Endodermal cell (in vitro differentiated cells): ENCODE measurements at regions not wholly inside any gene's neighbourhood (a gene's known extent, or its start where the extent isn't known, plus 50 kb on each side); places are given as distances from the start of the nearest gene placed in this dataset.

Source experiments
- DNase-seq: peaks from one replicate; pipeline ENCODE4 v3.0.0-alpha.2; 2017
- H3K27ac ChIP-seq: 2 replicates; pipeline ENCODE4 v1.5.1; 2013; ENCODE audit warnings: mild to moderate bottlenecking, low read depth, low read length, moderate library complexity
- H3K27me3 ChIP-seq: 2 replicates; pipeline ENCODE4 v1.6.1; 2013; ENCODE audit warnings: mild to moderate bottlenecking, low read length, moderate library complexity; ENCODE audit not compliant: insufficient read depth, control insufficient read depth, poor library complexity, severe bottlenecking
- H3K36me3 ChIP-seq: 2 replicates; pipeline ENCODE4 v1.7.0; 2013; ENCODE audit warnings: mild to moderate bottlenecking, low read length, moderate library complexity; ENCODE audit not compliant: control insufficient read depth, insufficient read depth
- H3K4me1 ChIP-seq: one replicate; pipeline ENCODE4 v1.7.0; 2013; ENCODE audit warnings: low read length; ENCODE audit not compliant: control insufficient read depth, insufficient read depth
- H3K4me3 ChIP-seq: 2 replicates; pipeline ENCODE4 v1.5.1; 2013; ENCODE audit warnings: mild to moderate bottlenecking, low read length, moderate library complexity
- H3K9ac ChIP-seq: 2 replicates; pipeline ENCODE4 v1.6.1; 2013; ENCODE audit warnings: mild to moderate bottlenecking, low read length, moderate library complexity; ENCODE audit not compliant: poor library complexity, severe bottlenecking; ENCODE audit errors: extremely low read depth
- H3K9me3 ChIP-seq: 2 replicates; pipeline ENCODE4 v1.6.1; 2013; ENCODE audit warnings: mild to moderate bottlenecking, low read length, moderate library complexity; ENCODE audit not compliant: control insufficient read depth
- H3K27ac Mint-ChIP-seq: 2 replicates; pipeline ENCODE4 v1.8.0; 2020; ENCODE audit warnings: mixed read lengths
- H3K27me3 Mint-ChIP-seq: 2 replicates; pipeline ENCODE4 v1.8.0; 2021; ENCODE audit warnings: mild to moderate bottlenecking, mixed read lengths; ENCODE audit not compliant: insufficient read depth
- H3K36me3 Mint-ChIP-seq: 2 replicates; pipeline ENCODE4 v1.8.0; 2020; ENCODE audit warnings: low read depth, mixed read lengths
- H3K4me1 Mint-ChIP-seq: 2 replicates; pipeline ENCODE4 v1.8.0; 2020; ENCODE audit warnings: mixed read lengths
- H3K4me3 Mint-ChIP-seq: 2 replicates; pipeline ENCODE4 v1.8.0; 2020; ENCODE audit warnings: mild to moderate bottlenecking, moderate library complexity, mixed read lengths
- H3K9me3 Mint-ChIP-seq: 2 replicates; pipeline ENCODE4 v1.8.0; 2020; ENCODE audit warnings: mild to moderate bottlenecking, mixed read lengths
- CTCF ChIP-seq: fragments of 200-600 bp; sonication (generic); conservative IDR thresholded peaks from 2 replicates; pipeline ENCODE4 v1.5.0; 2021; ENCODE audit warnings: antibody characterized with exemption, mild to moderate bottlenecking
- WGBS, 2 experiments: methylation state at CpG; one replicate each; pipeline versions ENCODE4 v1.1.5 to v1.1.7; 2013; ENCODE audit warnings: missing lambda C conversion rate in 2 of 2, mixed read lengths in 1 of 2; ENCODE audit not compliant: insufficient coverage in 1 of 2, insufficient read length in 1 of 2; 5-methylcytosine and 5-hydroxymethylcytosine counted together

- Mint-ChIP-seq H3K27ac (no peak overlapping the region), H3K4me3 (no peak overlapping the region), H3K9me3 (no peaks in the 10 kb centered on the region), H3K36me3 (no peaks in the 10 kb centered on the region), H3K27me3 (no peaks in the 10 kb centered on the region), H3K4me1 (peaks cover 2% of the 10 kb centered on the region)
- TF ChIP-seq CTCF, result no peak
- Histone ChIP-seq H3K4me1 (no peaks in the 10 kb centered on the region), H3K4me3 (no peak overlapping the region), H3K27me3 (no peaks in the 10 kb centered on the region), H3K9me3 (no peaks in the 10 kb centered on the region), H3K27ac (no peak overlapping the region), H3K36me3 (no peaks in the 10 kb centered on the region), H3K9ac (no peak overlapping the region)
- no peak for DNase-seq
- 90% methylated on average over 1 of the region's 1 CpG; no CpG with 5 or more reads in 1 of the 2 experiments for WGBS, 2 experiments
Measured at GRCh38 chr7:136290351-136290750, 313.2 kb upstream of the MTPN start.

GRCh38 chr7:136278057-136278456 is 300.9 kb upstream of the MTPN start:
- Histone ChIP-seq H3K36me3 (no peaks in the 10 kb centered on the region), H3K27ac (no peak overlapping the region), H3K9me3 (no peaks in the 10 kb centered on the region), H3K4me3 (no peak overlapping the region), H3K27me3 (peaks cover 13% of the 10 kb centered on the region), H3K4me1 (no peaks in the 10 kb centered on the region), H3K9ac (no peak overlapping the region)
- Mint-ChIP-seq H3K4me3 (no peak overlapping the region), H3K9me3 (no peaks in the 10 kb centered on the region), H3K27ac (no peak overlapping the region), H3K36me3 (no peaks in the 10 kb centered on the region), H3K4me1 (no peaks in the 10 kb centered on the region), H3K27me3 (peaks cover 11% of the 10 kb centered on the region)
- no peak for DNase-seq
- 89% methylated on average over 2 of the region's 2 CpGs; no CpG with 5 or more reads in 1 of the 2 experiments for WGBS, 2 experiments
- TF ChIP-seq CTCF, result no peak

GRCh38 chr7:136275794-136276193 is 298.6 kb upstream of the MTPN start:
- no peak overlapping the region for H3K27ac Mint-ChIP-seq
- Histone ChIP-seq H3K36me3 (no peaks in the 10 kb centered on the region), H3K9me3 (no peaks in the 10 kb centered on the region), H3K27me3 (peaks cover 18% of the 10 kb centered on the region), H3K4me3 (no peak overlapping the region), H3K4me1 (no peaks in the 10 kb centered on the region), H3K27ac (no peak overlapping the region), H3K9ac (no peak overlapping the region)
- no peaks in the 10 kb centered on the region for H3K4me1 Mint-ChIP-seq
- H3K36me3 Mint-ChIP-seq, result no peaks in the 10 kb centered on the region
- 80 to 100% methylated on average over 1 to 3 of the region's 3 CpGs for WGBS, 2 experiments
- no peak overlapping the region for H3K4me3 Mint-ChIP-seq
- TF ChIP-seq CTCF, result no peak
- peaks cover 11% of the 10 kb centered on the region for H3K27me3 Mint-ChIP-seq
- DNase-seq, result no peak
- H3K9me3 Mint-ChIP-seq, result no peaks in the 10 kb centered on the region
